ENCODE measurements at regions not wholly inside any gene's neighbourhood (a gene's known extent, or its start where the extent isn't known, plus 50 kb on each side); places are given as distances from the start of the nearest gene placed in this dataset.

GRCh38 chr7:69134316-69134715 lies 464.0 kb upstream of the AUTS2 start:
- DNase-seq: no peak

- no peak for DNase-seq
Measured at GRCh38 chr7:69147631-69148030, 450.6 kb upstream of the AUTS2 start.

GRCh38 chr7:69149804-69150782 lies 448.2 kb upstream of the AUTS2 start:
- no peak for DNase-seq

GRCh38 chr7:69162326-69162725 lies 435.9 kb upstream of the AUTS2 start:
- DNase-seq: no peak

GRCh38 chr7:69162931-69163670 lies 435.2 kb upstream of the AUTS2 start:
- DNase-seq: no peak

- DNase-seq: no peak
Measured at GRCh38 chr7:69166979-69167516, 431.2 kb upstream of the AUTS2 start.

- no peak for DNase-seq
Measured at GRCh38 chr7:69169386-69169785, 428.9 kb upstream of the AUTS2 start.

GRCh38 chr7:69172357-69173077 lies 425.8 kb upstream of the AUTS2 start:
- no peak for DNase-seq

GRCh38 chr7:69173341-69173740 lies 424.9 kb upstream of the AUTS2 start:
- DNase-seq: no peak

GRCh38 chr7:69173846-69174245 lies 424.4 kb upstream of the AUTS2 start:
- DNase-seq: no peak

- DNase-seq: no peak
Measured at GRCh38 chr7:69176841-69177240, 421.4 kb upstream of the AUTS2 start.

GRCh38 chr7:69177461-69177861 lies 420.8 kb upstream of the AUTS2 start:
- no peak for DNase-seq

GRCh38 chr7:69177941-69178494 lies 420.3 kb upstream of the AUTS2 start:
- DNase-seq: no peak

GRCh38 chr7:69180662-69181061 lies 417.6 kb upstream of the AUTS2 start:
- no peak for DNase-seq

- DNase-seq: no peak
Measured at GRCh38 chr7:69182596-69183467, 415.4 kb upstream of the AUTS2 start.

GRCh38 chr7:69184339-69184738 lies 413.9 kb upstream of the AUTS2 start:
- no peak for DNase-seq

- DNase-seq: no peak
Measured at GRCh38 chr7:69185170-69185569, 413.1 kb upstream of the AUTS2 start.

GRCh38 chr7:69186974-69187373 lies 411.3 kb upstream of the AUTS2 start:
- DNase-seq: no peak

GRCh38 chr7:69187824-69188333 lies 410.4 kb upstream of the AUTS2 start:
- DNase-seq: no peak

- no peak for DNase-seq
Measured at GRCh38 chr7:69189406-69189805, 408.9 kb upstream of the AUTS2 start.

- DNase-seq: no peak
Measured at GRCh38 chr7:69190025-69190424, 408.2 kb upstream of the AUTS2 start.
